NCI-H128 (cell line): ENCODE measurements at regions not wholly inside any gene's neighbourhood (a gene's known extent, or its start where the extent isn't known, plus 50 kb on each side); places are given as distances from the start of the nearest gene placed in this dataset.

Source experiments
- DNase-seq: peaks from one replicate; lab custom pipeline; 2025; ENCODE audit not compliant: unreplicated experiment; lab: John Stamatoyannopoulos, UW

GRCh38 chr1:4113897-4114296, 213.8 kb upstream of the C1orf174 start:
- no peak for DNase-seq

- DNase-seq, result no peak
These were observed 215.3 kb upstream of the C1orf174 start for GRCh38 chr1:4115191-4115900.

- no peak for DNase-seq
These were observed 217.1 kb upstream of the C1orf174 start for GRCh38 chr1:4117196-4117595.

GRCh38 chr1:4118746-4119515, 218.9 kb upstream of the C1orf174 start:
- no peak for DNase-seq

- no peak for DNase-seq
These were observed 219.6 kb upstream of the C1orf174 start for GRCh38 chr1:4119516-4120220.

GRCh38 chr1:4120557-4121292, 220.7 kb upstream of the C1orf174 start:
- DNase-seq, result no peak

- DNase-seq, result no peak
These were observed 221.2 kb upstream of the C1orf174 start for GRCh38 chr1:4121293-4121684.

- DNase-seq, result no peak
These were observed 221.9 kb upstream of the C1orf174 start for GRCh38 chr1:4121834-4122512.

GRCh38 chr1:4122513-4123160, 222.6 kb upstream of the C1orf174 start:
- DNase-seq, result no peak

- DNase-seq, result no peak
These were observed 224.6 kb upstream of the C1orf174 start for GRCh38 chr1:4124631-4125145.

- DNase-seq, result no peak
These were observed 226.2 kb upstream of the C1orf174 start for GRCh38 chr1:4126251-4126650.

- DNase-seq, result no peak
These were observed 226.9 kb upstream of the C1orf174 start for GRCh38 chr1:4126731-4127591.

GRCh38 chr1:4127592-4128140, 227.6 kb upstream of the C1orf174 start:
- no peak for DNase-seq

GRCh38 chr1:4128616-4129015, 228.5 kb upstream of the C1orf174 start:
- no peak for DNase-seq

GRCh38 chr1:4129693-4130092, 229.6 kb upstream of the C1orf174 start:
- no peak for DNase-seq

GRCh38 chr1:4130096-4130495, 230.0 kb upstream of the C1orf174 start:
- DNase-seq, result no peak

- no peak for DNase-seq
These were observed 231.7 kb upstream of the C1orf174 start for GRCh38 chr1:4131734-4132133.

GRCh38 chr1:4132352-4133296, 232.6 kb upstream of the C1orf174 start:
- DNase-seq, result no peak
